Right lobe of liver (tissue), 6 donors: ENCODE measurements at regions not wholly inside any gene's neighbourhood (a gene's known extent, or its start where the extent isn't known, plus 50 kb on each side); places are given as distances from the start of the nearest gene placed in this dataset.

ENCODE experiments used
- ATAC-seq, 4 donors: fragments of 200-7000 bp; cut with Tn5 transposase; one replicate each; pipeline ENCODE4 v1.9.1; 2020; ENCODE audit warnings: mild to moderate bottlenecking in 4 of 4, moderate library complexity in 4 of 4
- DNase-seq, 3 donors: peaks; one replicate each; pipeline ENCODE4 v3.0.0-alpha.2; 2020
- H3K27ac ChIP-seq, 3 donors: fragments of 200-600 bp; one replicate each; pipeline ENCODE4 v1.8.0; 2022
- H3K27me3 ChIP-seq, 2 donors: fragments of 200-600 bp; one replicate each; pipeline ENCODE4 v1.8.0; 2022
- H3K36me3 ChIP-seq, 4 donors: fragments of 200-600 bp; sonication (generic) in 1 of 4; one replicate each; pipeline versions ENCODE4 v1.5.1 to v1.8.0; 2017 to 2022; ENCODE audit warnings: control low read depth in 1 of 4
- H3K4me1 ChIP-seq, 4 donors: fragments of 200-600 bp; sonication (generic) in 1 of 4; one replicate each; pipeline versions ENCODE4 v1.5.1 to v1.8.0; 2017 to 2022; ENCODE audit warnings: control low read depth in 1 of 4
- H3K4me3 ChIP-seq, 3 donors: fragments of 200-600 bp; one replicate each; pipeline ENCODE4 v1.8.0; 2022
- H3K9me3 ChIP-seq, 4 donors: fragments of 200-600 bp; sonication (generic) in 1 of 4; one replicate each; pipeline versions ENCODE4 v1.5.1 to v1.8.0; 2017 to 2022; ENCODE audit warnings: control low read depth in 1 of 4
- CTCF ChIP-seq, 4 donors: fragments of 200-600 bp in 3 of 4; fragments of 450-650 bp in 1 of 4; IDR thresholded peaks; one replicate each; pipeline versions ENCODE4 v1.5.1 to v1.8.0; 2016 to 2022; ENCODE audit warnings: antibody characterized with exemption in 4 of 4, mild to moderate bottlenecking in 2 of 4
- POLR2A ChIP-seq: fragments of 450-650 bp; IDR thresholded peaks from one replicate; pipeline ENCODE4 v1.6.1; 2017; ENCODE audit warnings: antibody characterized with exemption, mild to moderate bottlenecking
- WGBS: methylation state at CpG from one replicate; pipeline ENCODE4 v1.1.6; 2018; ENCODE audit warnings: low coverage, low lambda C conversion rate; ENCODE audit not compliant: insufficient coverage; ENCODE audit errors: missing lambda C conversion rate; 5-methylcytosine and 5-hydroxymethylcytosine counted together
- intact Hi-C, 2 donors: fragments of 100-400 bp; cut with DNase I; formaldehyde crosslinking; loops; one replicate each; pipeline versions ENCODE4 v1.11.2 to v1.14.1; 2022
- donor health status: DM: no; HTN: yes; CAD: no.
- donor health status: DM: no; HTN: no; CAD: no.
- donor health status: DM: no; HTN: no; CAD: no.
- donor health status: DM: no; HTN: yes; CAD: no.
- donor health status: DM: no; HTN: yes; CAD: no.

GRCh38 chr4:66893807-66894206 lies 651.5 kb downstream of the CENPC start:
- Histone ChIP-seq H3K27ac (no peak overlapping the region), H3K4me1 (no peaks in the 10 kb centered on the region), H3K36me3 (no peaks in the 10 kb centered on the region), H3K9me3 (no peaks in the 10 kb centered on the region), H3K4me3 (no peak overlapping the region), H3K27me3 (peaks cover 0 to 3% of the 10 kb centered on the region in 2 donors)
- TF ChIP-seq POLR2A: no peak
- TF ChIP-seq CTCF (IDR thresholded peaks at IDR 0.05): no peak
- intact Hi-C loops: no loop called here
- ATAC-seq (no peak), DNase-seq (no peak)
- 39% methylated on average over 1 of the region's 1 CpG for WGBS

- intact Hi-C loops: no loop called here
- TF ChIP-seq POLR2A: no peak
- no peak for TF ChIP-seq CTCF (IDR thresholded peaks at IDR 0.05)
- Histone ChIP-seq H3K27me3 (no peaks in the 10 kb centered on the region), H3K36me3 (no peaks in the 10 kb centered on the region), H3K27ac (no peak overlapping the region), H3K4me1 (no peaks in the 10 kb centered on the region), H3K9me3 (no peaks in the 10 kb centered on the region), H3K4me3 (no peak overlapping the region)
- 58% methylated on average over 1 of the region's 1 CpG for WGBS
- DNase-seq: no peak
- no peak for ATAC-seq
Observed at GRCh38 chr4:66887061-66887460, 658.2 kb downstream of the CENPC start.

GRCh38 chr4:66885501-66886165 lies 659.7 kb downstream of the CENPC start:
- TF ChIP-seq POLR2A: no peak
- TF ChIP-seq CTCF (IDR thresholded peaks at IDR 0.05): no peak

GRCh38 chr4:66876946-66877345 lies 668.4 kb downstream of the CENPC start:
- Histone ChIP-seq H3K36me3 (no peaks in the 10 kb centered on the region), H3K4me3 (no peak overlapping the region), H3K27ac (no peak overlapping the region), H3K27me3 (no peaks in the 10 kb centered on the region), H3K9me3 (no peaks in the 10 kb centered on the region), H3K4me1 (no peaks in the 10 kb centered on the region)
- intact Hi-C loops: no loop called here
- DNase-seq: no peak
- TF ChIP-seq CTCF (IDR thresholded peaks at IDR 0.05) (no peak), POLR2A (no peak)
- no peak for ATAC-seq
- WGBS: 56% methylated on average over 2 of the region's 2 CpGs

More at GRCh38 chr4:66885501-66886165, 659.7 kb downstream of the CENPC start:
- no peak for DNase-seq
- Histone ChIP-seq H3K9me3 (no peaks in the 10 kb centered on the region), H3K27me3 (no peaks in the 10 kb centered on the region), H3K36me3 (no peaks in the 10 kb centered on the region), H3K27ac (no peak overlapping the region), H3K4me3 (no peak overlapping the region), H3K4me1 (no peaks in the 10 kb centered on the region)
- no peak for ATAC-seq
- WGBS: 88% methylated on average over 1 of the region's 1 CpG
- intact Hi-C loops: no loop called here
